Spleen (tissue), 11 donors: ENCODE measurements at regions not wholly inside any gene's neighbourhood (a gene's known extent, or its start where the extent isn't known, plus 50 kb on each side); places are given as distances from the start of the nearest gene placed in this dataset.

Experiments used
- DNase-seq: peaks from one replicate; pipeline ENCODE4 v3.0.0-alpha.2; 2020
- H3K27ac ChIP-seq, 8 donors: fragments of 200-600 bp; sonication (generic) in 7 of 8; 1 replicate in 4 of 8; 2 replicates in 4 of 8; pipeline versions ENCODE4 v1.5.0 to v1.8.0; 2016 to 2021; ENCODE audit warnings: inconsistent platforms in 4 of 8, mild to moderate bottlenecking in 4 of 8, moderate library complexity in 1 of 8
- H3K27me3 ChIP-seq, 7 donors: fragments of 200-600 bp; sonication (generic) in 6 of 7; replicated peaks in 1 of 7; 1 replicate in 4 of 7; 2 replicates in 3 of 7; pipeline versions ENCODE4 v1.5.0 to v1.8.0; 2016 to 2021; ENCODE audit warnings: inconsistent platforms in 3 of 7, mild to moderate bottlenecking in 1 of 7
- H3K36me3 ChIP-seq, 6 donors: fragments of 200-600 bp; sonication (generic) in 5 of 6; 1 replicate in 4 of 6; 2 replicates in 2 of 6; pipeline versions ENCODE4 v1.5.0 to v1.8.0; 2016 to 2021; ENCODE audit warnings: inconsistent platforms in 2 of 6
- H3K4me1 ChIP-seq, 6 donors: fragments of 200-600 bp; sonication (generic) in 5 of 6; 1 replicate in 3 of 6; 2 replicates in 3 of 6; pipeline versions ENCODE4 v1.5.0 to v1.8.0; 2016 to 2021; ENCODE audit warnings: inconsistent platforms in 3 of 6
- H3K4me3 ChIP-seq, 8 donors: fragments of 200-600 bp; sonication (generic) in 7 of 8; 1 replicate in 4 of 8; 2 replicates in 4 of 8; pipeline versions ENCODE4 v1.5.0 to v1.8.0; 2016 to 2021; ENCODE audit warnings: inconsistent platforms in 4 of 8, mild to moderate bottlenecking in 4 of 8, moderate library complexity in 2 of 8
- H3K9me3 ChIP-seq, 8 donors: fragments of 200-600 bp; sonication (generic) in 7 of 8; 1 replicate in 4 of 8; 2 replicates in 4 of 8; pipeline versions ENCODE4 v1.5.0 to v1.8.0; 2016 to 2021; ENCODE audit warnings: inconsistent platforms in 4 of 8
- POLR2A ChIP-seq, 3 donors: fragments of 450-650 bp; IDR thresholded peaks; one replicate each; pipeline ENCODE4 v1.5.1; 2017; ENCODE audit warnings: antibody characterized with exemption in 3 of 3, mild to moderate bottlenecking in 1 of 3
- POLR2AphosphoS5 ChIP-seq, 3 donors: sonication (generic); formaldehyde crosslinking; IDR thresholded peaks; one replicate each; pipeline ENCODE4 v1.5.1; 2017; ENCODE audit warnings: antibody characterized with exemption in 3 of 3
- WGBS, 5 donors: extraction: QIAGEN DNeasy Blood & Tissue Kit in 3 of 5; methylation state at CpG; one replicate each; pipeline versions ENCODE4 v1.1.5 to v1.1.7; 2013 to 2018; 5-methylcytosine and 5-hydroxymethylcytosine counted together
- intact Hi-C: fragments of 100-400 bp; cut with DNase I; formaldehyde crosslinking; loops from one replicate; pipeline ENCODE4 v1.15.0; 2023; ENCODE audit warnings: low total_unique reads
- TF ChIP-seq, protein P1 (sequence below), 11 experiments: fragments of 200-600 bp in 7 of 11; fragments of 450-650 bp in 4 of 11; sonication (generic) in 4 of 11; IDR thresholded peaks in 8 of 11; conservative IDR thresholded peaks in 3 of 11; 1 replicate in 7 of 11; 2 replicates in 4 of 11; pipeline versions ENCODE4 v1.4.0 to v1.8.0; 2016 to 2021; ENCODE audit warnings: antibody characterized with exemption in 11 of 11, inconsistent platforms in 4 of 11, mild to moderate bottlenecking in 1 of 11
- donor health status: healthy with polysubstance abuse.
- donor health status: DM: no; HTN: no; CAD: no; lungs with moderate emphysema.
- donor health status: DM: no; HTN: no; CAD: no.
- donor health status: Bipolar disorder and iron deficiency.
- donor health status: healthy.
- donor health status: DM: no; HTN: no; CAD: no.
- donor health status: DM: yes; HTN: yes; CAD: no.

DNA sequence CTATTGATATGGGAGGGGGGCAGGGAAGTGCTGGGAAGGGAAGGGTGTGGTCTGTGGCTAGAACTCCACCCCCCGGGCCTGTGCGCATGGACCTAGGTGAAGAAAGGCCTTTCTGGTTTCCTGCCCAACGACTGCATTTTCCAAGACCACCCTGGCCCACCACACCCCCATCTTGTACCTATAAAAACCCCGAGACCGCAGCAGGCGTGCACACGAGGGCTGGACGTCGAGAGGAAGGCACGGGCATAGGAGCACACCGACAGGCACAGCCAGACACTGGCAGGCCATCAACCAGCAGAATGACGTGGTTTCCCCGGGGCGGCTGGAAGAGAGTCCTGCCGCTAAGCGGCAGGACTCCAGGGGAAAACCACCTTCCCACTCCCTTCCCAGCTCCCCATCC is 981.1 kb downstream of the PCDH7 start:
- TF ChIP-seq POLR2AphosphoS5 (IDR thresholded peaks at IDR 0.05), result no peak
- TF ChIP-seq, protein P1, sequence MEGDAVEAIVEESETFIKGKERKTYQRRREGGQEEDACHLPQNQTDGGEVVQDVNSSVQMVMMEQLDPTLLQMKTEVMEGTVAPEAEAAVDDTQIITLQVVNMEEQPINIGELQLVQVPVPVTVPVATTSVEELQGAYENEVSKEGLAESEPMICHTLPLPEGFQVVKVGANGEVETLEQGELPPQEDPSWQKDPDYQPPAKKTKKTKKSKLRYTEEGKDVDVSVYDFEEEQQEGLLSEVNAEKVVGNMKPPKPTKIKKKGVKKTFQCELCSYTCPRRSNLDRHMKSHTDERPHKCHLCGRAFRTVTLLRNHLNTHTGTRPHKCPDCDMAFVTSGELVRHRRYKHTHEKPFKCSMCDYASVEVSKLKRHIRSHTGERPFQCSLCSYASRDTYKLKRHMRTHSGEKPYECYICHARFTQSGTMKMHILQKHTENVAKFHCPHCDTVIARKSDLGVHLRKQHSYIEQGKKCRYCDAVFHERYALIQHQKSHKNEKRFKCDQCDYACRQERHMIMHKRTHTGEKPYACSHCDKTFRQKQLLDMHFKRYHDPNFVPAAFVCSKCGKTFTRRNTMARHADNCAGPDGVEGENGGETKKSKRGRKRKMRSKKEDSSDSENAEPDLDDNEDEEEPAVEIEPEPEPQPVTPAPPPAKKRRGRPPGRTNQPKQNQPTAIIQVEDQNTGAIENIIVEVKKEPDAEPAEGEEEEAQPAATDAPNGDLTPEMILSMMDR (IDR thresholded peaks at IDR 0.05 in 8 of 11, conservative IDR thresholded peaks at IDR 0.05 in 3 of 11), result no peak
- no peak for TF ChIP-seq POLR2A (IDR thresholded peaks at IDR 0.05)
- intact Hi-C loops, result no loop called here
- Histone ChIP-seq H3K27ac (no peak overlapping the region), H3K36me3 (no peaks in the 10 kb centered on the region), H3K4me1 (no peaks in the 10 kb centered on the region), H3K9me3 (peaks cover 0 to 28% (median 5%) of the 10 kb centered on the region in 8 donors), H3K27me3 (no peaks in the 10 kb centered on the region), H3K4me3 (no peak overlapping the region)
- 91 to 96% (median 94%) methylated on average over 15 to 16 of the region's 16 CpGs for WGBS, 5 donors
- DNase-seq, result no peak

DNA sequence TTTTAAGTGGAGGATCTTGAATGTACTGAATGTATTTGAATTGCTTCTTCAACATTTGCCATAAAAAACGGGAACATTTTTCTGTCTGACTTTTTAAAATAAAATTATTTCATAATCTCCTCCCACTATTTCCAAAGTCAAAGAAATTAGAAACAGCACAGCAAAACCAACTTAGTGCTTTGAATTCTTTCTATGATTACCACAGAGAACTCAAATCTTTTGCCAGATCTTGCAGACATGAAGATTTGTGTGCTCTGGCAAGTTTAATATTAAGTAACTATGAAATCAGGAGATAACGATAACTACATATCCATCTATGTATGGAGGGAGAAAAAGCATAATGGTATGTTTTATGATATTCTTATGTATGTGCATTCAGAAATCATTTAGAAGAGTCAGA is 982.2 kb downstream of the PCDH7 start:
- TF ChIP-seq POLR2AphosphoS5 (IDR thresholded peaks at IDR 0.05) (no peak), POLR2A (IDR thresholded peaks at IDR 0.05) (no peak)
- TF ChIP-seq, protein P1 (IDR thresholded peaks at IDR 0.05 in 8 of 11, conservative IDR thresholded peaks at IDR 0.05 in 3 of 11), result no peak
- no peak overlapping the region for H3K4me3 ChIP-seq
- peaks cover 0 to 28% (median 4%) of the 10 kb centered on the region in 8 donors for H3K9me3 ChIP-seq
- H3K36me3 ChIP-seq, result no peaks in the 10 kb centered on the region
- intact Hi-C loops, result no loop called here
- no peaks in the 10 kb centered on the region for H3K4me1 ChIP-seq
- no peak for DNase-seq
- 71 to 86% (median 77%) methylated on average over 2 of the region's 2 CpGs for WGBS, 5 donors
- H3K27ac ChIP-seq, result no peak overlapping the region
- H3K27me3 ChIP-seq, result no peaks in the 10 kb centered on the region

DNA sequence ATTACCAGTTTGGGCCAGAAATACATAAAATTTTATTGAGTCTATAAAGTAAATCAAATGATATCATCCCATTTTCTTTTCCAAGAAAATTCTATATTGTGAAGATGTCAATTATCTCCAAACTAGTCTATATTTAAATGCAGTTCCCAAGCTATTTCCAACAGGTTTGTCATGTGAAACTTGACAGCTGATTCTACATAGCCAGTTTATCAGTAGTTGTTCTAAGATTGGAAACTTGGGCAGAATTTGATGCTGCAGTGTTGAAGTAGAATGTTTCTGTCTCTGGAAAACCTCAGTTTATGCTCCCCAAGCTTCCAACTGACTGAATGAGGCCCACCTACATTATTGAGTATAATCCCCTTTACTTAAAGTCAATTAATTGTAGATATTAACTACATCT is 994.1 kb downstream of the PCDH7 start:
- TF ChIP-seq, protein P1 (IDR thresholded peaks at IDR 0.05 in 8 of 11, conservative IDR thresholded peaks at IDR 0.05 in 3 of 11), result no peak
- TF ChIP-seq POLR2AphosphoS5 (IDR thresholded peaks at IDR 0.05), result no peak
- TF ChIP-seq POLR2A (IDR thresholded peaks at IDR 0.05), result no peak
- intact Hi-C loops, result no loop called here
- no peaks in the 10 kb centered on the region for H3K4me1 ChIP-seq
- no peak overlapping the region for H3K4me3 ChIP-seq
- H3K27me3 ChIP-seq, result no peaks in the 10 kb centered on the region
- no peak for DNase-seq
- H3K9me3 ChIP-seq, result peaks cover 0 to 8% (median 2%) of the 10 kb centered on the region in 8 donors
- H3K36me3 ChIP-seq, result no peaks in the 10 kb centered on the region
- H3K27ac ChIP-seq, result no peak overlapping the region

DNA sequence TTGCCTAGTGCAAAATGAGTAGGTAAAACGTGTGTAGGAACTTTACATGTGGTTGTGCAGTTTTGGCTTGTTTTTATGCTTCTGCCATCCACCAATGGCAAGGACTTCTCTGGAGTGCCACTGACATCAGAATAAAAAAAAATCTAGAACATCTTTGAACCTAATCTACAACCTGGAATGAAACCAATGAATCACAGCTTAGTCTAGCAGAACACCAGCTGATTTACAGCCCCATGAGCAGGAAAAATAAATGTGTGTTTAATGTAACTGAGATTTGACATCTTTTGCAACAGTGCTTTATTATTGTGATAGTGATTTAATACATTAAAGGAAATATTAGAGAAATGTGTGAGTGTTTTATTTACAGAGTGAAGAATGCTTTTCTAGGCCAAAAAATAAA is 995.1 kb downstream of the PCDH7 start:
- Histone ChIP-seq H3K9me3 (peaks cover 0 to 16% (median 4%) of the 10 kb centered on the region in 8 donors), H3K4me3 (no peak overlapping the region), H3K27me3 (no peaks in the 10 kb centered on the region), H3K27ac (no peak overlapping the region), H3K4me1 (no peaks in the 10 kb centered on the region), H3K36me3 (no peaks in the 10 kb centered on the region)
- TF ChIP-seq POLR2A (IDR thresholded peaks at IDR 0.05) (no peak), POLR2AphosphoS5 (IDR thresholded peaks at IDR 0.05) (no peak)
- TF ChIP-seq, protein P1 (IDR thresholded peaks at IDR 0.05 in 8 of 11, conservative IDR thresholded peaks at IDR 0.05 in 3 of 11), result no peak
- WGBS, 5 donors, result 40 to 78% (median 51%) methylated on average over 1 of the region's 1 CpG
- intact Hi-C loops, result no loop called here
- no peak for DNase-seq
